Lower leg skin (tissue), 4 donors: ENCODE measurements at regions not wholly inside any gene's neighbourhood (a gene's known extent, or its start where the extent isn't known, plus 50 kb on each side); places are given as distances from the start of the nearest gene placed in this dataset.

Experiments
- DNase-seq, 2 donors: peaks; one replicate each; pipeline ENCODE4 v3.0.0-alpha.2; 2019; ENCODE audit warnings: low spot score in 2 of 2
- H3K4me3 ChIP-seq: fragments of 200-600 bp; sonication (generic); 2 replicates; pipeline ENCODE4 v1.5.1; 2017; ENCODE audit warnings: mild to moderate bottlenecking, low read depth; ENCODE audit not compliant: poor library complexity, severe bottlenecking
- POLR2A ChIP-seq, 2 donors: fragments of 450-650 bp; IDR thresholded peaks; one replicate each; pipeline ENCODE4 v1.6.1; 2016 to 2017; ENCODE audit warnings: antibody characterized with exemption in 2 of 2, mild to moderate bottlenecking in 1 of 2, moderate library complexity in 1 of 2
- WGBS, 2 donors: methylation state at CpG; one replicate each; pipeline ENCODE4 v1.1.5; 2018; 5-methylcytosine and 5-hydroxymethylcytosine counted together
- intact Hi-C: fragments of 100-400 bp; cut with DNase I; formaldehyde crosslinking; loops from one replicate; pipeline ENCODE4 v1.15.0; 2023; ENCODE audit warnings: low total_unique reads
- TF ChIP-seq, protein P1 (sequence below), 3 donors: fragments of 450-650 bp; IDR thresholded peaks; one replicate each; pipeline ENCODE4 v1.5.1; 2016; ENCODE audit warnings: antibody characterized with exemption in 3 of 3, mild to moderate bottlenecking in 3 of 3, moderate library complexity in 2 of 3

GRCh38 chr2:215619989-215620388 is 184.1 kb upstream of the FN1 start:
- intact Hi-C loops = no loop called here
- no peak overlapping the region for H3K4me3 ChIP-seq
- WGBS, 2 donors = 71 to 75% methylated on average over 10 of the region's 10 CpGs
- TF ChIP-seq, protein P1, sequence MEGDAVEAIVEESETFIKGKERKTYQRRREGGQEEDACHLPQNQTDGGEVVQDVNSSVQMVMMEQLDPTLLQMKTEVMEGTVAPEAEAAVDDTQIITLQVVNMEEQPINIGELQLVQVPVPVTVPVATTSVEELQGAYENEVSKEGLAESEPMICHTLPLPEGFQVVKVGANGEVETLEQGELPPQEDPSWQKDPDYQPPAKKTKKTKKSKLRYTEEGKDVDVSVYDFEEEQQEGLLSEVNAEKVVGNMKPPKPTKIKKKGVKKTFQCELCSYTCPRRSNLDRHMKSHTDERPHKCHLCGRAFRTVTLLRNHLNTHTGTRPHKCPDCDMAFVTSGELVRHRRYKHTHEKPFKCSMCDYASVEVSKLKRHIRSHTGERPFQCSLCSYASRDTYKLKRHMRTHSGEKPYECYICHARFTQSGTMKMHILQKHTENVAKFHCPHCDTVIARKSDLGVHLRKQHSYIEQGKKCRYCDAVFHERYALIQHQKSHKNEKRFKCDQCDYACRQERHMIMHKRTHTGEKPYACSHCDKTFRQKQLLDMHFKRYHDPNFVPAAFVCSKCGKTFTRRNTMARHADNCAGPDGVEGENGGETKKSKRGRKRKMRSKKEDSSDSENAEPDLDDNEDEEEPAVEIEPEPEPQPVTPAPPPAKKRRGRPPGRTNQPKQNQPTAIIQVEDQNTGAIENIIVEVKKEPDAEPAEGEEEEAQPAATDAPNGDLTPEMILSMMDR (IDR thresholded peaks at IDR 0.05) = no peak
- no peak for TF ChIP-seq POLR2A (IDR thresholded peaks at IDR 0.05)
- peak in 1 of 2 donors; percentile 22 for DNase-seq

GRCh38 chr2:215619022-215619958 is 183.4 kb upstream of the FN1 start:
- no peak for TF ChIP-seq POLR2A (IDR thresholded peaks at IDR 0.05)
- TF ChIP-seq, protein P1 (IDR thresholded peaks at IDR 0.05) = peak in 1 of 3 donors; percentile 10

GRCh38 chr2:215618145-215618544 is 182.3 kb upstream of the FN1 start:
- TF ChIP-seq, protein P1 (IDR thresholded peaks at IDR 0.05) = no peak
- no peak for TF ChIP-seq POLR2A (IDR thresholded peaks at IDR 0.05)
- intact Hi-C loops = no loop called here
- 96 to 100% methylated on average over 1 of the region's 1 CpG for WGBS, 2 donors
- H3K4me3 ChIP-seq = no peak overlapping the region
- DNase-seq = no peak

More at GRCh38 chr2:215619022-215619958, 183.4 kb upstream of the FN1 start:
- 19 to 30% methylated on average over 14 of the region's 14 CpGs for WGBS, 2 donors
- intact Hi-C loops = no loop called here
- DNase-seq = no peak
- H3K4me3 ChIP-seq = no peak overlapping the region

DNA sequence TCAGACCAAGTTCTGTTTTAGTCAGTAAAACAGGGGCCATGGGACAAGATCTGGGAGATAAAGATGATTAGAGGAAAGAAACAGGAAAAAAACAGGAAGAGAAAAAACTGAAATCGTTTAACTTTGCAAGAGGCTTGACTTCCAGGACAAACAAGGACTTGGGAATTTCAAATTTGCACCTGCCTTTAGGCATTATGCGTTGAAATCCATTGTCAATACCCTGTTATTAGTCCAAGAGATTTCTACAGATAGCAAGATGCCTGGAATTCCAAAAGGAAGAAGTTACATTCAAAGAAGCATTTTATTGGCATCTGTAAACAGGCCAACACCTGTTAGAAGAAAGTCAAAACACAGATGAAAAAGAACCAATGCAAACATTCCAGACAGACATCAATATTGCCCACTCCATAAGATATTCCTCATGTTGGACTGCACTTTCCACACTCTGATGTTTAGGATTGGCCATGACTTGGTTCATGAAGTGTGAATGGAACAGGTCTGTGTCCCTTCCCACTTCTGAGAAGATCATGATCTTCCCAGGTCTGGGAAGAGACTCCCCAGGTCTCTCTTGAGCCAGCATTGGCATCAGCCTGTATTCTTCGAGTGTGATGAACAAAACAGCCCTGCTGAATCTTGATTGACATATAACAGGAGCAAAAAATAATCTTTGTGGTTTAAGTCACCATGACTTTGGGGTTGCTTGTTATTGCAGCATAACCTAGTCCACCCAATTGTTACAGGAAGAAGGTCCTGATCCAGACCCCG is 181.4 kb upstream of the FN1 start:
- H3K4me3 ChIP-seq = no peak overlapping the region
- TF ChIP-seq, protein P1 (IDR thresholded peaks at IDR 0.05) = no peak
- no peak for TF ChIP-seq POLR2A (IDR thresholded peaks at IDR 0.05)
- intact Hi-C loops = no loop called here
- 68 to 72% methylated on average over 4 of the region's 4 CpGs for WGBS, 2 donors
- DNase-seq = no peak

DNA sequence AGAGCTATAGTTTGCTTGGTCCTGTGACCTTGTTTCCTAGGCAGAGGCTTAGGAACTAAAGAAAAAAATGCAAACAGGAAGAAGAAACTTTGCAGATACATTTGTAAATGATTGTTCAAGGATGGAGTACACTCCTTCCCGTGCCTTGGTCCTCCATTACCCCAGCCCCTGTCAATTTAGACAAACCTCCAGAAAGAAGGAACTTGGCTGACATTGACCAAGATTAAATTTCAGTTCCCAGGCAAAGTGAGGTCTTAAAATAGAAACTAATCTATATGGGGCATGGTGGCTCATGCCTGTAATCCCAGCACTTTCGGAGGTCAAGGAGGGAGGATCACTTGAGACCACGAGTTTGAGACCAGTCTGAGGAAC is 179.9 kb upstream of the FN1 start:
- WGBS, 2 donors = 74 to 81% methylated on average over 3 of the region's 3 CpGs
- no peak overlapping the region for H3K4me3 ChIP-seq
- DNase-seq = no peak
- no peak for TF ChIP-seq POLR2A (IDR thresholded peaks at IDR 0.05)
- TF ChIP-seq, protein P1 (IDR thresholded peaks at IDR 0.05) = no peak
- intact Hi-C loops = no loop called here
